Kidney (tissue), 13 donors: ENCODE measurements at regions not wholly inside any gene's neighbourhood (a gene's known extent, or its start where the extent isn't known, plus 50 kb on each side); places are given as distances from the start of the nearest gene placed in this dataset.

Source experiments
- DNase-seq, 5 donors: peaks; one replicate each; pipeline ENCODE4 v3.0.0-alpha.2; 2013 to 2020
- FAIRE-seq: peaks from 2 replicates; lab custom pipeline; 2012; peaks lifted over from hg19 to GRCh38; lab: Jason Lieb, UNC
- H3K27ac ChIP-seq, 2 donors: one replicate each; pipeline ENCODE4 v1.7.0; 2013; ENCODE audit warnings: low read depth in 2 of 2, low read length in 2 of 2, inconsistent platforms in 1 of 2
- H3K27me3 ChIP-seq: one replicate; pipeline ENCODE4 v1.7.1; 2013; ENCODE audit warnings: low read length, inconsistent platforms; ENCODE audit not compliant: control insufficient read depth, insufficient read depth
- H3K36me3 ChIP-seq, 3 donors: one replicate each; pipeline versions ENCODE4 v1.7.0 to v1.7.1; 2013; ENCODE audit warnings: low read length in 3 of 3, control low read depth in 1 of 3, inconsistent platforms in 1 of 3; ENCODE audit not compliant: insufficient read depth in 3 of 3, control insufficient read depth in 2 of 3
- H3K4me1 ChIP-seq, 3 donors: one replicate each; pipeline versions ENCODE4 v1.7.0 to v1.7.1; 2013; ENCODE audit warnings: low read length in 3 of 3, inconsistent platforms in 1 of 3, low read depth in 1 of 3; ENCODE audit not compliant: control insufficient read depth in 2 of 3, insufficient read depth in 2 of 3
- H3K4me3 ChIP-seq, 3 donors: one replicate each; pipeline versions ENCODE4 v1.7.0 to v1.8.1; 2013; ENCODE audit warnings: low read length in 3 of 3, control low read depth in 1 of 3, inconsistent platforms in 1 of 3
- H3K9ac ChIP-seq, 3 donors: one replicate each; pipeline versions ENCODE4 v1.7.0 to v1.7.1; 2013; ENCODE audit warnings: low read length in 3 of 3, control low read depth in 1 of 3, inconsistent platforms in 1 of 3
- H3K9me3 ChIP-seq, 3 donors: one replicate each; pipeline versions ENCODE4 v1.7.0 to v1.7.1; 2013; ENCODE audit warnings: low read length in 3 of 3, control low read depth in 1 of 3, inconsistent platforms in 1 of 3; ENCODE audit not compliant: control insufficient read depth in 2 of 3, insufficient read depth in 1 of 3
- CTCF ChIP-seq: IDR thresholded peaks from 3 replicates; pipeline ENCODE4 v1.5.1; 2012; ENCODE audit warnings: mild to moderate bottlenecking, moderate library complexity, borderline replicate concordance; ENCODE audit not compliant: insufficient read depth; ENCODE audit errors: extremely low read depth
- intact Hi-C: fragments of 100-400 bp; cut with DNase I; formaldehyde crosslinking; loops from one replicate; pipeline ENCODE4 v1.11.1; 2022
- donor health status: control.
- donor health status: control.
- donor health status: control.
- donor health status: control.
- donor health status: control.
- donor health status: DM: yes; HTN: yes; CAD: no.
- donor health status: Normal renal cell carcinoma (clear cell type).

GRCh38 chr17:68184816-68185436 lies 62.9 kb upstream of the AMZ2 start:
- no peak overlapping the region for H3K27ac ChIP-seq
- H3K9ac ChIP-seq, result no peak overlapping the region
- H3K4me1 ChIP-seq, result no peaks in the 10 kb centered on the region
- FAIRE-seq (no peak), DNase-seq (no peak)
- no peak for TF ChIP-seq CTCF
- H3K4me3 ChIP-seq, result no peak overlapping the region
- H3K9me3 ChIP-seq, result no peaks in the 10 kb centered on the region
- H3K36me3 ChIP-seq, result no peaks in the 10 kb centered on the region
- intact Hi-C loops, result no loop called here
- no peaks in the 10 kb centered on the region for H3K27me3 ChIP-seq

- Histone ChIP-seq H3K4me1 (no peaks in the 10 kb centered on the region), H3K9ac (no peak overlapping the region), H3K27me3 (no peaks in the 10 kb centered on the region), H3K9me3 (no peaks in the 10 kb centered on the region), H3K4me3 (no peak overlapping the region), H3K27ac (no peak overlapping the region), H3K36me3 (no peaks in the 10 kb centered on the region)
- no peak for TF ChIP-seq CTCF
- DNase-seq (no peak), FAIRE-seq (no peak)
- intact Hi-C loops, result no loop called here
Observed at GRCh38 chr17:68185820-68186219, 62.0 kb upstream of the AMZ2 start.

GRCh38 chr17:68190495-68190894 lies 57.3 kb upstream of the AMZ2 start:
- FAIRE-seq, result no peak
- Histone ChIP-seq H3K4me1 (no peaks in the 10 kb centered on the region), H3K9ac (no peak overlapping the region), H3K27ac (no peak overlapping the region), H3K4me3 (no peak overlapping the region), H3K27me3 (peaks cover 11% of the 10 kb centered on the region), H3K36me3 (no peaks in the 10 kb centered on the region), H3K9me3 (no peaks in the 10 kb centered on the region)
- no peak for TF ChIP-seq CTCF
- intact Hi-C loops, result no loop called here
- no peak for DNase-seq
